ENCODE measurements at regions not wholly inside any gene's neighbourhood (a gene's known extent, or its start where the extent isn't known, plus 50 kb on each side); places are given as distances from the start of the nearest gene placed in this dataset.

DNA sequence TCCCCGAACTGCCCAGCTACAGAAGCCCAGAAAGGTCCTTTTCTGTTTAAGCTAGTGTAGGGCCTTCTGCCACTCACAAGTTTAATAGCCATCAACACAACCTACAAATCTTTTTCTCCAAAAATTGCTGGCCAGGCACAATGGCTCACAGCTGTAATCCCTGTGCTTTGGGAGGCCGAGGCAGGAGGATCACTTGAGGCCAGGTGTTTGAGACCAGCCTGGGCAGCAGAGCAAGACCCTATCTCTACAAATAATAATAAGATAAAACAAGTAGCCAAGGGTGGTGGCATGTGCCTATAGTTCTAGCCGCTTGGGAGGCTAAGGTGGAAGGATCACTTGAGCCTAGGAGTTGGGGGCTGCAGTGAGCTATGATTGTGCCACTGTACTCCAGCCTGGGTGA lies 176.4 kb downstream of the HSD17B3 start:
- H3K27me3 ChIP-seq = no peaks in the 10 kb centered on the region
- DNase-seq (no peak), ATAC-seq (no peak)
- H3K4me1 ChIP-seq = no peaks in the 10 kb centered on the region
- H3K36me3 ChIP-seq = no peaks in the 10 kb centered on the region
- intact Hi-C loops (cut with DNase I; ENCODE audit: low total_unique reads) = loop anchor here (10.0 kb wide), 1 partner anchor 121 kb away; no protein-coding TSS in a partner anchor
- in situ Hi-C loops (cut with MboI; ENCODE audit: low sequenced_read_pairs in 4 of 4) = no loop called here
- H3K27ac ChIP-seq = no peak overlapping the region
- no peak for TF ChIP-seq POLR2A (IDR thresholded peaks at IDR 0.05)
- TF ChIP-seq, protein P1, sequence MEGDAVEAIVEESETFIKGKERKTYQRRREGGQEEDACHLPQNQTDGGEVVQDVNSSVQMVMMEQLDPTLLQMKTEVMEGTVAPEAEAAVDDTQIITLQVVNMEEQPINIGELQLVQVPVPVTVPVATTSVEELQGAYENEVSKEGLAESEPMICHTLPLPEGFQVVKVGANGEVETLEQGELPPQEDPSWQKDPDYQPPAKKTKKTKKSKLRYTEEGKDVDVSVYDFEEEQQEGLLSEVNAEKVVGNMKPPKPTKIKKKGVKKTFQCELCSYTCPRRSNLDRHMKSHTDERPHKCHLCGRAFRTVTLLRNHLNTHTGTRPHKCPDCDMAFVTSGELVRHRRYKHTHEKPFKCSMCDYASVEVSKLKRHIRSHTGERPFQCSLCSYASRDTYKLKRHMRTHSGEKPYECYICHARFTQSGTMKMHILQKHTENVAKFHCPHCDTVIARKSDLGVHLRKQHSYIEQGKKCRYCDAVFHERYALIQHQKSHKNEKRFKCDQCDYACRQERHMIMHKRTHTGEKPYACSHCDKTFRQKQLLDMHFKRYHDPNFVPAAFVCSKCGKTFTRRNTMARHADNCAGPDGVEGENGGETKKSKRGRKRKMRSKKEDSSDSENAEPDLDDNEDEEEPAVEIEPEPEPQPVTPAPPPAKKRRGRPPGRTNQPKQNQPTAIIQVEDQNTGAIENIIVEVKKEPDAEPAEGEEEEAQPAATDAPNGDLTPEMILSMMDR (IDR thresholded peaks at IDR 0.05 in 4 of 5, conservative IDR thresholded peaks at IDR 0.05 in 1 of 5) = no peak
- H3K9me3 ChIP-seq = no peaks in the 10 kb centered on the region
- no peak overlapping the region for H3K4me3 ChIP-seq

DNA sequence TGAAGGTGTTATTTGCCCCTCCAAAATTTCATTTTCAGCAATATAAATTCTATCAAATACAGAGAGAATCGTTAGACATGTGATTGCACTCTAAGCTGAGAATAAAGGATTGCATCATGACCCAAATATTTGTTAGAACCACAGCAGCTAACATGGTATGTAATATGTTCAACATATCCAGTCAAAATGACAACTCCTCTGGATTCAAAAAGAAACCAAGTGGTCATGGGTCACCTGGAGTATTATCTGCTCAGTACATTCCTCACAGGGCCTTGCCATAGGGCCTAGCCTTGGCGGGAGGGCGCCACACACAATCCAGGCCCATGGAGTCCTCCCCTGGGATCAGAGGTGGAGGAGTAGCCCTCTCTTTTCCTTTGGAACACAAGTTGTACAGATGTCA lies 179.2 kb downstream of the HSD17B3 start:
- no peak overlapping the region for H3K27ac ChIP-seq
- TF ChIP-seq, protein P1 (IDR thresholded peaks at IDR 0.05 in 4 of 5, conservative IDR thresholded peaks at IDR 0.05 in 1 of 5) = no peak
- TF ChIP-seq POLR2A (IDR thresholded peaks at IDR 0.05) = no peak
- ATAC-seq = no peak
- H3K4me3 ChIP-seq = no peak overlapping the region
- intact Hi-C loops (cut with DNase I; ENCODE audit: low total_unique reads) = loop anchor here (10.0 kb wide), 1 partner anchor 118 kb away; no protein-coding TSS in a partner anchor
- DNase-seq = no peak
- in situ Hi-C loops (cut with MboI; ENCODE audit: low sequenced_read_pairs in 4 of 4) = no loop called here
- no peaks in the 10 kb centered on the region for H3K9me3 ChIP-seq
- H3K27me3 ChIP-seq = no peaks in the 10 kb centered on the region
- H3K36me3 ChIP-seq = no peaks in the 10 kb centered on the region
- H3K4me1 ChIP-seq = no peaks in the 10 kb centered on the region

DNA sequence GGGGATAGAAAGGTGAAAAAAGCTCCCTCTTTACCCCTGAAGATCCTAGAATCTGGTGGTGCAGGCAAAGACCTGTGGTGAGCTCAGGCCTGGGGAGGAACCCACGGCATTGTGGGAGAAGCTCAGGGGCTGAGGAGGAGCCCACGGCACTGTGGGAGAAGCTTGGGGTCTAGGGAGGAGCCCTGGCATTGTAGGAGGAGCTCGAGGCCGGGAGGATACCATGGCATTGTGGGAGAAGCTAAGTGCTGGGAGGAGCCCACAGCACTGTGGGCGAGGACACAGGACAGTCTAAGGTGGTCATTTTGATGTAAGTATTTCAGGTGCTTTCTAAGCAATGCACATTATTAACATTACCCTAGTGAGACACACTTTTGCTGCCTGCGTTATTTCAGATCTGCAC lies 179.7 kb downstream of the HSD17B3 start:
- H3K36me3 ChIP-seq = no peaks in the 10 kb centered on the region
- no peak overlapping the region for H3K27ac ChIP-seq
- intact Hi-C loops (cut with DNase I; ENCODE audit: low total_unique reads) (loop anchor here (10.0 kb wide), 1 partner anchor 117 kb away; no protein-coding TSS in a partner anchor), in situ Hi-C loops (cut with MboI; ENCODE audit: low sequenced_read_pairs in 4 of 4) (no loop called here)
- ATAC-seq (no peak), DNase-seq (no peak)
- TF ChIP-seq, protein P1 (IDR thresholded peaks at IDR 0.05 in 4 of 5, conservative IDR thresholded peaks at IDR 0.05 in 1 of 5) = no peak
- TF ChIP-seq POLR2A (IDR thresholded peaks at IDR 0.05) = no peak
- no peak overlapping the region for H3K4me3 ChIP-seq
- no peaks in the 10 kb centered on the region for H3K27me3 ChIP-seq
- no peaks in the 10 kb centered on the region for H3K9me3 ChIP-seq
- no peaks in the 10 kb centered on the region for H3K4me1 ChIP-seq

DNA sequence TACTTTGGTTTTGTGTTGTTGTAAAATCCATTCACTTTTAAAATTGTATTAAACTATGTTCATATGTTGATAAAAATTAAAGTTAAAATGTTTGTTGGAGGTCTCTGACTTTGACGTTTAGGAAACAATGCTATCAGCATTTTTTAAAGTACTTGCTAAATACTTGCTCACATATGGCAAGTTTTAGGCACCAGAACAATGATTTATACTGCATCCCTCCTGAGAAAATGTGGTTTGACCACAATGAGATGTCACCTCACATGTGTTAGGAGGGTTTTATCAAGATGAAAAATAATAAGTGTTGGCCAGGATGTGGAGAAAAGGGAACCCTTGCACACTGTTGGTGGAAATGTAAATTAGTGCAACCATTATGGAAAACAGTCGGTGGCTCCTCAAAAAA lies 180.8 kb downstream of the HSD17B3 start:
- no peaks in the 10 kb centered on the region for H3K9me3 ChIP-seq
- ATAC-seq (no peak), DNase-seq (no peak)
- H3K4me1 ChIP-seq = no peaks in the 10 kb centered on the region
- no peak overlapping the region for H3K27ac ChIP-seq
- no peaks in the 10 kb centered on the region for H3K27me3 ChIP-seq
- H3K36me3 ChIP-seq = no peaks in the 10 kb centered on the region
- no peak for TF ChIP-seq POLR2A (IDR thresholded peaks at IDR 0.05)
- TF ChIP-seq, protein P1 (IDR thresholded peaks at IDR 0.05 in 4 of 5, conservative IDR thresholded peaks at IDR 0.05 in 1 of 5) = no peak
- intact Hi-C loops (cut with DNase I; ENCODE audit: low total_unique reads) (loop anchor here (10.0 kb wide), 1 partner anchor 116 kb away; no protein-coding TSS in a partner anchor), in situ Hi-C loops (cut with MboI; ENCODE audit: low sequenced_read_pairs in 4 of 4) (no loop called here)
- H3K4me3 ChIP-seq = no peak overlapping the region

Measured in gastrocnemius medialis (tissue), 4 donors.